Skeletal muscle satellite cell (primary cell): ENCODE measurements at regions not wholly inside any gene's neighbourhood (a gene's known extent, or its start where the extent isn't known, plus 50 kb on each side); places are given as distances from the start of the nearest gene placed in this dataset.
"Not testable (repeated sequence)": the region's sequence is repeated elsewhere in the genome, so short reads cannot be mapped to it uniquely, and the experiment has no call there.

Source experiments
- H3K27me3 ChIP-seq: 2 replicates; pipeline ENCODE4 v1.7.0; 2013; ENCODE audit warnings: low read length; ENCODE audit not compliant: control insufficient read depth, insufficient read depth
- H3K36me3 ChIP-seq: 2 replicates; pipeline ENCODE4 v1.7.0; 2013; ENCODE audit warnings: mild to moderate bottlenecking, control low read depth, low read length; ENCODE audit not compliant: insufficient read depth
- H3K4me1 ChIP-seq: 2 replicates; pipeline ENCODE4 v1.7.0; 2013; ENCODE audit warnings: low read length; ENCODE audit not compliant: control insufficient read depth, insufficient read depth
- H3K4me2 ChIP-seq: 2 replicates; pipeline ENCODE4 v1.7.0; 2013; ENCODE audit warnings: mild to moderate bottlenecking, low read length
- H3K4me3 ChIP-seq: 2 replicates; pipeline ENCODE4 v1.7.0; 2013; ENCODE audit warnings: low read length
- H3K9ac ChIP-seq: 2 replicates; pipeline ENCODE4 v1.7.0; 2013; ENCODE audit warnings: mild to moderate bottlenecking, low read depth, low read length, moderate library complexity
- H3K9me3 ChIP-seq: replicated peaks from 2 replicates; pipeline ENCODE4 v1.7.0; 2013; ENCODE audit warnings: mild to moderate bottlenecking, control low read depth, low read length

DNA sequence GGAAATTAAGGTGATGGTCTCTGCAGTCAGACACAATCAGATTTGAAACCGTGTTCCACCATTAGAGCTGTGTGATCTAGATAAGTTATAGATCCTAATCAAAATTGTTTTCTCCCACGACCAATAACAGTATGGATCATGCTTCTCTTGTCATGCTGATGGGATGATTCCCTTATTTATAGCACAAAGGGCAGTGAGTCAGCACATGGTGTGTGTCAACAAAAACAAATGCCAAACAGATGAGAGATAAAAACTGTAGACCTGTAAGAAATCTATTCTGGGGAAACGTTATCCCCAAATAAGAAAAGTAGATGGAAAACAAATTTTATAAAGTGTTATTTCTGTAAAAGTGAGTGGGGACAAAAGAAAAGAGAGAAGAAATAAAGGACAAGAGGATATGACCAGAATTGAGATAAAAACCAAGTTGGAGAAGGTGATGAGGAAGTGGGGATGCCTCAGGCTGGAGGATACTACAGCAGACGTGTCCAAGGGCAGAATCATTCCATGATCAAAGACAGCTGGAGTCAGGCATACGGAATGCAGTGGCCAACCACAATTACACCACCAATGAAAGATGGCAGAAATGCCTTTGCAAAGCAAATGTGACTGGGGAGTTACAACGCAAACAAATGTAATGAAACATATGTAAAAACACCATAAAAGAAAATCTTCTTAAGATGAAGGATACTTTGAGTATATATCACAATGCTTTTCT lies 377.8 kb upstream of the PRKX start:
- Histone ChIP-seq H3K4me3 (no peak overlapping the region), H3K4me2 (no peak overlapping the region), H3K9me3 (no peaks in the 10 kb centered on the region), H3K36me3 (no peaks in the 10 kb centered on the region), H3K27me3 (no peaks in the 10 kb centered on the region), H3K9ac (no peak overlapping the region), H3K4me1 (no peaks in the 10 kb centered on the region)

DNA sequence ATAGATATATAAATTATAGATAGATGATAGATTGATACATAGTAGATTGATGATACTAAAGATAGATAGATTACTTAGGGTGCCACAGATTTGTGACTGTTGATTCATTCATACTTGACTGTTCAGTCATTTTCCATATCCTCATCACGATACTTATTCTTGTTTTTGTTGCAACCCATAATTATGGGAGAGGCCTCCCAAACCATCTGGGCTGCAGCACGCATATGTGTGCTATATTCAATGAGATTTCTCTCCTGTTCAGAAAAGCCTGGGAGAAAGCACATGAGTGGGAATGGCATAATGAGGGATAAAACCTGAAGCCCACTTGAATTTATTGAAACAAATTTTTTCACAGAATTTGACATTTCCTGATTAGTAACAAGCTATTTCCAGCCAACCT lies 346.4 kb upstream of the PRKX start:
- Histone ChIP-seq H3K4me1 (no peaks in the 10 kb centered on the region), H3K9me3 (peaks cover 2% of the 10 kb centered on the region), H3K36me3 (no peaks in the 10 kb centered on the region), H3K4me3 (no peak overlapping the region), H3K4me2 (no peak overlapping the region), H3K27me3 (no peaks in the 10 kb centered on the region), H3K9ac (no peak overlapping the region)

DNA sequence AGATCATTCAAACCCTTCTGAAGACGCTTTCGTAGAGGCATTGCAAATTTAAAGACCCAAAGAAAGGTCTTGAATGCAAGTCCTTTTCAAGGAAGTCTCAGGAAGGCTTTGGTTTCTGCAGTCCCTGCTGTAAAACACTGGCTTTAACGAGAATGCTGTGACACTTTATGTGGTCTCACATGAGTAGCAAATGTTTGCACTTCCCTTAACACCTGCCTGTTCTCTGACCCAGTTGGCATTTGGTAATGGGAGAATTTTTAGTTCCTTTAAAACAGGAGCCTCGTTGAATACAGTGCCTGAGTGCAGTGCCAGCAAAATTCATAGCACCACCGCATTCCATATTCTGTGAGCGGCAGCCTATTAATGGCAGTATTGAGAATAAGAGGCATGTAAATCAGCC lies 330.5 kb upstream of the PRKX start:
- H3K9ac ChIP-seq = no peak overlapping the region
- H3K4me2 ChIP-seq = no peak overlapping the region
- H3K36me3 ChIP-seq = no peaks in the 10 kb centered on the region
- H3K4me1 ChIP-seq = no peaks in the 10 kb centered on the region
- H3K4me3 ChIP-seq = no peak overlapping the region
- H3K9me3 ChIP-seq = peaks cover under 1% of the 10 kb centered on the region
- H3K27me3 ChIP-seq = no peaks in the 10 kb centered on the region

DNA sequence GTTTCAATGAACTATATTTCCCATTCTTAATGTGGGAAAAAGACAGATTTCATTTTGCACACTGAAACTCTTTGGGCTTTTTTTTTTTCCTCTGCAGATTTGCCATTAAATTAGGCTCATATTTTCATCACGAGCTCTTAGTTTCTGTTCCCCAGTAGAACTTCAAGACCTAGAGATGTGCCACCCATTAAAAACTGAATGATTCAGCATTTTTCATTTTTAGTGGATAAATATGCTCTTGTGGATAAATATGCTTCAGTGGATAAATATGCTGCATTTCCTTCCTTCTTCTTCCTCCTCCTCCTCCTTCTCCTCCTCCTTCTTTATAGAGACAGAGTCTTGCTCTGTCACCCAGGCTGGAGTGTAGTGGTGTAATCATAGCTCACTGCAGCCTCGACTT lies 322.4 kb upstream of the PRKX start:
- no peaks in the 10 kb centered on the region for H3K36me3 ChIP-seq
- H3K4me1 ChIP-seq = no peaks in the 10 kb centered on the region
- no peaks in the 10 kb centered on the region for H3K27me3 ChIP-seq
- no peak overlapping the region for H3K9ac ChIP-seq
- no peak overlapping the region for H3K4me2 ChIP-seq
- no peak overlapping the region for H3K4me3 ChIP-seq
- H3K9me3 ChIP-seq = peaks cover 5% of the 10 kb centered on the region

DNA sequence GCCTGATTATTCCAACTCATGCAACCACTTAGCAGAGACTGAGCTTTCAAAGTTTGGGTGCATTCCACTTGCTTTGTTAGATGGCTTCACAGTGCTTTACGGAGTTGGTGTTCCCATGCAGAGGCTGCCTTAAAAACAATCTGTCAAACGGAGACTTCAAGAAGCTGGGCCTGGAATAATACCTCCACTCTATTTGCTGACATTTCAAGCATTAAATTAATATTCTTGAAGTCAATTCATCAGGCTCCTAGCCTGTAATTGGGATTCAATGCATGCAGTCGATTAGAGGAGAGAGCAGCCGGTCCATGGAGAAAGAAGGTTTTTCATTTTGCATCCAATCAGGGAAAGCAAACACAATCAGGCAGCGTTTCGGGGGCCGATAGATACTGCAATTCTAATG lies 314.7 kb upstream of the PRKX start:
- Histone ChIP-seq H3K4me2 (no peak overlapping the region), H3K27me3 (no peaks in the 10 kb centered on the region), H3K9me3 (peaks cover 4% of the 10 kb centered on the region), H3K36me3 (no peaks in the 10 kb centered on the region), H3K4me3 (no peak overlapping the region), H3K4me1 (no peaks in the 10 kb centered on the region), H3K9ac (no peak overlapping the region)

DNA sequence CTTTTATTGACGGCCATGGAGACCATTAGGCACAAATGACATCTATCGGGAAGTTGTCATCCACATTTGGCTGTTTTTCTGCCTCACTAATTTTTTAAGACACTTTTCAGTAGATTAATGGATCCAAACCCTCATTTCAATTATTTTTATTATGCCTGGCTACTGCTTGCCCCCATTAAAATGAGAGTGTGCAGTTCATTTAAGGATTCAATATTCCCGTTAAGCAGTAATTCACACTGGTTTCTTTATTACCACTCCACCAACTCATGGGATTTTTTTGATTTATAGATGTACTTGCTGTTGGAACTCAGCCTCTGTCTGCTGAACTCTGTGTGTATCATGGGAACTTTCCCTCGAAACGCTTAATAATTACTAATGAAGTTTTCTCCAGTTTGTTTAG lies 291.8 kb upstream of the PRKX start:
- H3K36me3 ChIP-seq = no peaks in the 10 kb centered on the region
- no peak overlapping the region for H3K4me2 ChIP-seq
- no peaks in the 10 kb centered on the region for H3K4me1 ChIP-seq
- H3K9me3 ChIP-seq = peaks cover 8% of the 10 kb centered on the region
- H3K27me3 ChIP-seq = no peaks in the 10 kb centered on the region
- H3K4me3 ChIP-seq = no peak overlapping the region
- no peak overlapping the region for H3K9ac ChIP-seq

DNA sequence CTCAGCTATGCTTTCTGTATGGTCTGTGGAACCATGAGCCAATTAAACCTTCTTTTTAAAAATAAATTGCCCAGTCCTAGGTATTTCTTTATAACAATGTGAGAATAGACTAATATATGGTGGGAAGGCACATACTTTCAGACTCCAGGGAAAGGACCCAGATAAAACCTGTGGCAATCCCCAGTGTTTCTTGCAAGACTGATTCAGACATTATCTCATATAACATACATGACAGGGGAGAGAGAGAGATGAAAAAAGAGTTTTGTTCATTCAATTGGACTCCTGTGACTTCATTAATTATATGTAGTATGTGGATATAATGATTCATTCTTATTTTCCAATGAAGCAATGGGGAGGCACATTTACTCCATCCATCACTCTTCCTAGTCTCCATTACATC lies 291.4 kb upstream of the PRKX start:
- no peak overlapping the region for H3K4me3 ChIP-seq
- peaks cover 8% of the 10 kb centered on the region for H3K9me3 ChIP-seq
- no peaks in the 10 kb centered on the region for H3K27me3 ChIP-seq
- no peaks in the 10 kb centered on the region for H3K36me3 ChIP-seq
- no peak overlapping the region for H3K9ac ChIP-seq
- H3K4me2 ChIP-seq = no peak overlapping the region
- H3K4me1 ChIP-seq = no peaks in the 10 kb centered on the region

DNA sequence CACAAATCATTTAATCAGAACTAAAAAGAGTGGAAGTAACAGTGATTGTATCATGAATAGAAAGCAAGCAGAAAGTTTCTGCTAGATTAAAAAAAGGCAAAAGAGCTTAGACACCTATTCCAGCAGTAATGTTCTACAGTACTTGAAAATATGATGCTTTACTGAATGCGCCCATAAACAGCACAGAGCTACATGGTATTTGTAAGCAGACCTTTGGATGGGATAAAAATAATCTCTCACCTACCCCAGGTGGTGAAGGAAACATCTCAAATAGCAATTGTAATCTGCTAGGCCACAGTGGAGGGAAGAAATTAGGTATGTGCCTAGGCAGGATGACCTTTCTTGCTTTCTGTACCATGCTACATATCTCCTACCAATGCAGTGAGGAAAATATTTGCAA lies 280.9 kb upstream of the PRKX start:
- no peaks in the 10 kb centered on the region for H3K4me1 ChIP-seq
- peaks cover 4% of the 10 kb centered on the region for H3K9me3 ChIP-seq
- H3K9ac ChIP-seq = no peak overlapping the region
- no peaks in the 10 kb centered on the region for H3K27me3 ChIP-seq
- H3K4me3 ChIP-seq = no peak overlapping the region
- no peaks in the 10 kb centered on the region for H3K36me3 ChIP-seq
- no peak overlapping the region for H3K4me2 ChIP-seq

DNA sequence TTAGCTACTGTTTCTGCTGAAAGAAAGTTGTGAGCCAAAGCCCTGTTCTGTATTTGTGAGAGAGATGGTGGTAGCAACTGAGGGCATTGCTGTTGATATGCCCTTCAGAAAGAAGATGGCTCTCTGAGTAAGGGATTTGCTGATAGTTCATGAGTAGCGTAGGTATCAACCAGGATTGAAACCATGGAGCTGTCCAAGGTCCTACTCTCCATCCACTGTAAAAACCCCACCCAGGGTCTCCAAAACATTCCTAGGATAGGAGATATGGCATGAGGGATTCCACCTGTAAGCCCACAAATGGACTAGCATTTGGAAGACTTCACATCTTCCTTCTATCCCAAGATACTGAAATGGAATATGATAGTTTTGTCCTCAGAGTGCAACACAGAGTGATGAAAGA lies 277.1 kb upstream of the PRKX start:
- Histone ChIP-seq H3K4me3 (no peak overlapping the region), H3K36me3 (no peaks in the 10 kb centered on the region), H3K4me2 (no peak overlapping the region)

DNA sequence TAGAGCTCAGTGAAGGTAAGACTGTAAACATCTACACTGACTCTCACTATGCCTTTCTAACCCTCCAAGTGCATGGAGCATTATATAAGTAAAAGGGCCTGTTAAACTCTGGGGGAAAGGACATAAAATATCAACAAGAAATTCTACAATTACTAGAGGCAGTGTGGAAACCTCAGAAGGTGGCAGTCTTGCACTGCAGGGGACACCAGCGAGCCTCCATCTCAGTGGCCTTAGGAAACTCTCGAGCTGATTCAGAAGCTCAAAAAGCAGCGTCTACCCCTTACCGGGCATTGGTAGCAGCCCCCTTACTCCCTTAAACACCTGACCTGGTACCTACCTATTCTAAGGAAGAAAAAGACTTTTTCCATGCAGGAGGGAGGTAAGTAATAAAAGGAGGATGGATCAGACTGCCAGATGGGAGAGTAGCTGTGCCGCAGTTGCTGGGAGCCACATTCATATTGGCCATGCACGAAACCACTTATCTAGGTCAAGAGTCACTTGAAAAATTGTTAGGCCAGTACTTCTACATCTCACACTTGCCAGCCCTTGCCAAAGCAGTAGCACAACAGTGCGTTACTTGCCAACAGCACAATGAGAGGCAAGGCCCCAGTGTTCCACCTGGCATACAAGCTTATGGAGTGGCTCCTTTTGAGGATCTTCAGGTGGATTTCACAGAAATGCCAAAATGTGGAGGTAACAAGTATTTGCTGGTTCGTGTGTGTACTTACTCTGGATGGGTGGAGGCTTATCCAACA lies 258.8 kb upstream of the PRKX start:
- H3K4me1 ChIP-seq, H3K9ac ChIP-seq: not testable (repeated sequence)

More for the DNA sequence above, 277.1 kb upstream of the PRKX start:
- no peaks in the 10 kb centered on the region for H3K27me3 ChIP-seq
- peaks cover 4% of the 10 kb centered on the region for H3K9me3 ChIP-seq
- no peaks in the 10 kb centered on the region for H3K4me1 ChIP-seq
- H3K9ac ChIP-seq = no peak overlapping the region

DNA sequence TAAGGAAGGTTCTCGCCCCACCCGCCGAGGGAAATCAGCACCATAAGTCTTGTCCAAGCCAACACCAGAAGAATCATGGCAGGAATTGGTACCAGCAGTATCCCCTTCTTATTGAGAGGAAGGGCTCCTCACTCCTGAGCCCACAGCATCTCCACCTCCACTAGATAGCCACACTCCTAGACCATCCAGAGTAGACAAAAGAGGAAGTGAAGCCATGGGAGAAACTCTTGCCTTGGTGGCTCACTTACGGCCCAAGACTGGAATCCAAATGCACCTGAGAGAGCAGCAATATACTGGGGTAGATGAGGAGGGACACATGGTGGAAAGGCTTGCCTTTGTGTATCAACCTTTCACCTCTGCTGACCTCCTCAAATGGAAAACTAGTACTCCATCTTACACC lies 255.3 kb upstream of the PRKX start:
- H3K27me3 ChIP-seq = no peaks in the 10 kb centered on the region
- no peaks in the 10 kb centered on the region for H3K36me3 ChIP-seq

More for the DNA sequence above, 258.8 kb upstream of the PRKX start:
- H3K9me3 ChIP-seq, H3K36me3 ChIP-seq, H3K4me3 ChIP-seq, H3K4me2 ChIP-seq, H3K27me3 ChIP-seq: not testable (repeated sequence)

DNA sequence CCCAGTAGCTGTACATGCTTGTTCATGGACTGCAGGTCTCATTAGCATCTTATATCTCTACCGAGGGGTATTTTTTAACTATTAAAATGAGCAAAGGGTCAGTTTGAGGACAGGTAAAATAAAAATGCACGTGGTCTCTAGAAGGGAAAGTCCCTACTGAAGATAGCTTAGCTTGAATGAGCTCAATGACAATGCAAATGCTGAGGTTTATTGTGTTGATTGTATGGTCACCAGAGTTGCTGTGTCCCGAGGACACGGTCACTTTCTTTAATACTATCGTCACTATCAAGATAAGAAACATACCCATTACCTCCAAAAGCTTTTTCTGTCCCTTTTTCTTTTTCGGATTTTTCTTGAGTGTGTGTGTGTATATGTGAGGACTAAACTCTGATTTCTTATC lies 250.5 kb upstream of the PRKX start:
- Histone ChIP-seq H3K9me3 (no peaks in the 10 kb centered on the region), H3K4me3 (no peak overlapping the region), H3K27me3 (no peaks in the 10 kb centered on the region), H3K36me3 (no peaks in the 10 kb centered on the region), H3K4me2 (no peak overlapping the region), H3K4me1 (no peaks in the 10 kb centered on the region), H3K9ac (no peak overlapping the region)

More for the DNA sequence above, 255.3 kb upstream of the PRKX start:
- no peaks in the 10 kb centered on the region for H3K9me3 ChIP-seq
- no peaks in the 10 kb centered on the region for H3K4me1 ChIP-seq
- no peak overlapping the region for H3K9ac ChIP-seq
- no peak overlapping the region for H3K4me3 ChIP-seq
- no peak overlapping the region for H3K4me2 ChIP-seq
